ENCODE measurements at regions not wholly inside any gene's neighbourhood (a gene's known extent, or its start where the extent isn't known, plus 50 kb on each side); places are given as distances from the start of the nearest gene placed in this dataset.
"Not testable (repeated sequence)": the region's sequence is repeated elsewhere in the genome, so short reads cannot be mapped to it uniquely, and the experiment has no call there.

- DNase-seq (ENCODE audit: low spot score), result not testable (repeated sequence)
Measured at GRCh38 chr1:149157409-149157808, 54.1 kb upstream of the NBPF9 start.

- not testable (repeated sequence) for DNase-seq (ENCODE audit: low spot score)
Measured at GRCh38 chr1:149158308-149158707, 55.0 kb upstream of the NBPF9 start.

GRCh38 chr1:149163063-149163444, 59.7 kb upstream of the NBPF9 start:
- DNase-seq (ENCODE audit: low spot score), result not testable (repeated sequence)

- DNase-seq (ENCODE audit: low spot score), result not testable (repeated sequence)
Measured at GRCh38 chr1:149174765-149175164, 71.4 kb upstream of the NBPF9 start.

GRCh38 chr1:149175812-149176211, 72.5 kb upstream of the NBPF9 start:
- not testable (repeated sequence) for DNase-seq (ENCODE audit: low spot score)

GRCh38 chr1:149176453-149177316, 73.3 kb upstream of the NBPF9 start:
- not testable (repeated sequence) for DNase-seq (ENCODE audit: low spot score)

- not testable (repeated sequence) for DNase-seq (ENCODE audit: low spot score)
Measured at GRCh38 chr1:149190742-149191141, 87.4 kb upstream of the NBPF9 start.

- not testable (repeated sequence) for DNase-seq (ENCODE audit: low spot score)
Measured at GRCh38 chr1:149196651-149197050, 93.3 kb upstream of the NBPF9 start.

GRCh38 chr1:149200567-149200966, 97.2 kb upstream of the NBPF9 start:
- DNase-seq (ENCODE audit: low spot score), result peak; percentile 3

- DNase-seq (ENCODE audit: low spot score), result not testable (repeated sequence)
Measured at GRCh38 chr1:149202283-149202682, 98.9 kb upstream of the NBPF9 start.

GRCh38 chr1:149204396-149204795, 101.0 kb upstream of the NBPF9 start:
- not testable (repeated sequence) for DNase-seq (ENCODE audit: low spot score)

GRCh38 chr1:149208836-149209235, 105.5 kb upstream of the NBPF9 start:
- DNase-seq (ENCODE audit: low spot score), result not testable (repeated sequence)

- DNase-seq (ENCODE audit: low spot score), result not testable (repeated sequence)
Measured at GRCh38 chr1:149211757-149212420, 108.5 kb upstream of the NBPF9 start.

- not testable (repeated sequence) for DNase-seq (ENCODE audit: low spot score)
Measured at GRCh38 chr1:149212946-149213345, 109.6 kb upstream of the NBPF9 start.

- not testable (repeated sequence) for DNase-seq (ENCODE audit: low spot score)
Measured at GRCh38 chr1:149213673-149214072, 110.3 kb upstream of the NBPF9 start.

- not testable (repeated sequence) for DNase-seq (ENCODE audit: low spot score)
Measured at GRCh38 chr1:149218080-149218988, 115.0 kb upstream of the NBPF9 start.

- not testable (repeated sequence) for DNase-seq (ENCODE audit: low spot score)
Measured at GRCh38 chr1:149219539-149219938, 116.2 kb upstream of the NBPF9 start.

GRCh38 chr1:149220463-149221074, 117.2 kb upstream of the NBPF9 start:
- not testable (repeated sequence) for DNase-seq (ENCODE audit: low spot score)

GRCh38 chr1:149227933-149228665, 124.7 kb upstream of the NBPF9 start:
- DNase-seq (ENCODE audit: low spot score), result not testable (repeated sequence)

- DNase-seq (ENCODE audit: low spot score), result not testable (repeated sequence)
Measured at GRCh38 chr1:149228672-149229585, 125.6 kb upstream of the NBPF9 start.

All from hematopoietic multipotent progenitor cell treated with erythropoietin and hydrocortisone succinate and interleukin-3 and kit ligand, for 17 days (in vitro differentiated cells).